Embryonic facial prominence (tissue), 1 donor: ENCODE measurements at regions not wholly inside any gene's neighbourhood (a gene's known extent, or its start where the extent isn't known, plus 50 kb on each side); places are given as distances from the start of the nearest gene placed in this dataset.

Experiments used
- DNase-seq: peaks from one replicate; pipeline ENCODE4 v3.0.0-alpha.2; 2016; ENCODE audit errors: extremely low spot score

DNA sequence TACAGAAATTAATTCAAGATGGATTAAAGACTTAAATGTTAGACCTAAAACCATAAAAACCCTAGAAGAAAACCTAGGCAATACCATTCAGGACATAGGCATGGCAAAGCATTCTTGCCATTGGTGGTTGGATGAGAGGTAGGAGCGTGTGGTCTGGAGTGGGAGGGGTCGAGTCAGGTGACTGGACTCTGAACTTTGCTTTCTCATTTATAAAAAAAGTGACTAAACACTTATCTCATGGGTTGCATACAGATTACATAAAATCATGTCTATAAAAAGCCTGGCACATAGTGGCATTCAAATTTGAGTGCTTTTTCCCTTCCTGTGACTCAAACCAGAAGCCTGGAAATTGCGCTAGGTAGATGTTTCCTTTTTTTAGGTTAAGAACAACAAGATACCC, 159.7 kb upstream of the SHISA6 start:
- no peak for DNase-seq

DNA sequence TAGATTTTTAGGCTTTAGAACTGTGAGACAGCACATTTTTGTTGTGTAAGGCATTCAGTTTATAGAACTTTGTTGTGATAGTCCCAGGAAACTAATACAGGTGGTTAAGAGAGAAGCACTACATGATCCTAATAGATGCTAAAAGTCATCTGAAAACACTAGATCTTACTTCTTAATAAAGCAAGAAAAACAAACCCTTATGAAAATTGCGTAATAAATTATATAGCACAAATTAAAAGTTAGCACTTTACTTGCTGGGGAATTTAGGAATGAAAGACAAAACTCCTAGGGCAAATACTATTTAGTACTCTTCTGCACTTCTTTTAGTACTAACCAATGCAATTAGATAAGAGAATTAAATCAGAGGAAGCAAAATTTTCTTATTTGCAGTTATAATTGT, 163.3 kb upstream of the SHISA6 start:
- DNase-seq: no peak

DNA sequence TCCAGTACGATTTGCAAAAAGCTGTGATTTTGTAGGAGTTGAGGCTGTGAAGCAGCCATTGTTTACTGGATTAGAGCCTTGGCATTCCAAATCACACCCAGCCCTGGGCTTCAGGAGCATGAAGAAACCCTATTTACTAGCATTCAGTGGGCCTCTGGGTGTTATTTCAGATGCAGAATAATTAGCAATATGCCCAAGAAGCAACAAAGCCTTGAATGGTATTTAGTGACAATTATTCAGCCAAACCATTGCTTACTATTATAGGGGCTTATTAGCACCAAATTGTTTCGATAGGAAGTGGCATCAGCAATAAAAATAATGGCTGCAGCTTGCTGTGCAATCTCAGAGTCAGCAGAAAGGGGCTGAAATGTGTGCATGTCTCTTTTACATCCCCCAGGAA, 166.6 kb upstream of the SHISA6 start:
- DNase-seq: no peak

DNA sequence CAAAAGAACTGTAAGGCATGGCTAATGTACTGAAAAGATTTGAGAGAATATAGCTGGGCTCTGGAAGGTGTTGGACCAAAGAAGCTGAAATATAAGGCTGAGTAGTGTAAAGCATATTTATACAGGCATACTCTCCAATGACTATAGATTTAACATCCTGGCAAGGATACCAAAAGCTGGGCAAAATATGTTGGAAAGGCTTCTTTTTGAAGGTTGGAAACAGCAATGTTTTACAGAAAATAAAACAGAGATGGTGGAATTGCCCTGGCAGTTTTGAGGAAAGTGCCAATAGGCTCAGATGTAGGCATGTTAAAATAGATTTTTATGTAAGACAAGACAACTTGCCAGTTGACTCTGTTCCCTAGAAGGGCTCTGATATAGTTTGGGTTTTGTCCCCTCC, 184.1 kb upstream of the SHISA6 start:
- DNase-seq: no peak

DNA sequence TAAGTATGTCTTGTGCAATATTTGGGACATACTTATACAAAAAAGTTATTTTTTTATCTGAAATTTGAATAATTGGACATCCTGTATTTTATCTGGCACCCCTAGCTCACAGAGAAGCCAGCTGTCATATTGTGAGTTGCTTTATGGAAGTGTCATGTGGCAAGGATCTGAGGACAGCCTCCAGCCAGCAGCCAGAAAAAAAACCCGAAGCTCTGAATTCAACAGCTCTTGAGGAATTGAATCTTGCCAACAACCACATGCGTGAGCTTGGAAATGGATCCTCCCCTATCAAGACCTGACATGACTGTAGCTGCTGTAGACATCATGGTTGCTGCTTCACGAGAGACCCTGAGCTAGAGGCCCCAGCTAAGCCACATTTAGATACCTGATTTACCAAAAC, 187.2 kb upstream of the SHISA6 start:
- no peak for DNase-seq

DNA sequence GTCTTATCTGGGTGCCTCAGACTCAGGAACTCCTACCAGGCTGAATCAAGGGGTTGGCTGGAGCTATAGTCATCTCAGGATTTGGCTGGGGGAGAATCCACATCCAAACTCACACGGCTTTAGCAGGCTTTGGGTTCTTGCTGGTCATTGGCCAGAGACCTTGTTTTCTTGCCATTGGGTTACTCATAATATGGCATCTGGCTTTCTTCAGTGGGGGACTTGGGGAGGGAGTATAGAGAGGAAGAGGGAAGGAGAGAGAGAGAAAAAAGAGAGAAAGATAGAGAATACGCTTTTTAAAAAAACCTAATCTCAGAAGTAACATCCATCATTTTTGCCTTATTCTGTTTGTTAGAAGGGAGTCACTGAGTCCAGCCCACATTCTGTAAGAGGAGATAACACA, 191.5 kb upstream of the SHISA6 start:
- DNase-seq: no peak

DNA sequence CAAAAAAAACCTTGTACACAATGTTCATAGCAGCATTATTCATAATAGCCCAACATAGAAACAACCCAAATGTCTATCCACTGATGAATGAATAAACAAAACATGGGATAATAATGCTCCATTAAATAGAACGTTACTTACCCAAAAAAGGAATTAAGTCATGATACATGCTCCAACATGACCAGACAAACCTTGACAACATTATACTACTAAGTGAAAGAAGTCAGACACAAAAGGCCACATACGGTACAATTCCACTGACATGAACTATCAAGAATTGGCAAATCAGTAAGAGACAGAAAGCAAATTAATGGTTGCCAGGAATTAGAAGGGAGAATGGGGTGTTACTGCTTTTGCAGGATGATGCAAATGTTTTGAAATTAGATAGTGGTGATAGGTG, 193.8 kb upstream of the SHISA6 start:
- DNase-seq: no peak

DNA sequence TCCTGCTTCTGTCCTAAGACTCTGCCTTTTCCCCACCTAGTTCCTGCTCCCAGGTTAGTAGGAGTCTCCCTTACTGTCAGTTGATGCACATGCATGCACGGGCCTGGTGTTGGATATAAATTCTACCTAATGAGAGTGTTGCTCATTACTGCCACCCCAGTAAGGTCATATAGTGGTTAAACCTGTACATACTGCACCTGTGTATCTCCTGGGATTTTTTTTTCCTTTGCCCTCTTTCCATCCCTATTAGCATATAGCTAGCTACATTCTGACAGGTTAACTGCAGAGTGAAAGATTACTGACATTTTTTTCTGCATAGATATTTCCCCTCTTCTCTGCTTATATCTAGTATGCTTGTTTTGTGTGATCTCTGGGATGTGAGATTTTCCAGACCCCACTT, 201.5 kb upstream of the PIRT start:
- no peak for DNase-seq

DNA sequence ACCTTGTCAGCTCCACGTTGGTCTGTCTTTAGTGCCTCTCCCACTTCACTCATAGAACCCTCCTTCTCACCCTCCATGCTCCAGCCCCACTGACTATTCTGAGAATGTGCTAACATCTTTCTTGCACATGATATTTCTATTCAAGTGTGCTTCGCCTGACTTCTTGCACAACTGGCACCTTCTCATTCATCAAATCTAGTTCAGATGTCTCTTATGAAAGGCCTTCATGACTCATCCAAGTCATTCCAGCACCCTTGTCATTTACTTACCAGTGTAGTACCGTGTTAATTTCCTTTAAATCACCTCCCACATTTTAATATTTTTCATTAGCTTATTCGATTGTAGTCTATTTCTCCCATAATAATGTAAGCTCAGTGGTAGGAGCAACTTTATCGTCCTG, 197.8 kb upstream of the PIRT start:
- DNase-seq: no peak

DNA sequence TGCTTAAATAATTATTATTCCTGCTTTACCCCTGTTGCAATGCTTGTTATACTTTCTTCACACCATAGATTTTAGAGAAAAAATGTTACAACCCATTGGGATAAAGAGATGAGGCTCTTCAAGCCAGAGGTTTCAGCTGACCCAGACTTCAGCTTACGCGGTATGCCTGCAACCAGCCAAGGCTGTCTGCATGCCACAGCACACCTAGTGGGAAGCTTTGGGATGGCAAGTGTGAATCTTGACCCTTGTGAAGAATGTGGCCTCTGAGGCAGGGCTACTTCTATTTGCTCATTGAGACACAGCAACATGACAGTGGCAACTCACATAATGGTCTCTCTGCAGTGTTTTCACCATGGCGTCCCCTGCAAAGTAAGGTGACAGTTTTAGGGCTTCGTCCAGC, 193.9 kb upstream of the PIRT start:
- DNase-seq: no peak

DNA sequence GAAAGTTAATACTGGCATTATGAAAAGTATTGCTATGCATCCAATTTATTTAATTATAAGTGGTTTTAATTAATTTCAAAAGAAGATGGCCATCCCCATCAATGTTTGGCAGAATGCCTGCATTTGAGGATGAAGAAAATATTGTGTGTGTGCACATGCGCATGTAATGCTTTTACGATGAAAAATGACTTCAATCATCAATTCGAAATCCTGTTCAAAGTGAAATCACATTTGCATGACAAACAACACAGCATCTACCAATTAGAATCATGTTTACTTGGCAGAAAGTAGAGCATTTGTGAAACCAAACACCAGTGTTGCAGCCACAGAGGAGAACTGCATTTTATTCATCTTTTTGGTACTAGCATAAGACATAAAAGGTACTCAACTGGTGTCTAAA, 191.9 kb upstream of the PIRT start:
- DNase-seq: no peak

DNA sequence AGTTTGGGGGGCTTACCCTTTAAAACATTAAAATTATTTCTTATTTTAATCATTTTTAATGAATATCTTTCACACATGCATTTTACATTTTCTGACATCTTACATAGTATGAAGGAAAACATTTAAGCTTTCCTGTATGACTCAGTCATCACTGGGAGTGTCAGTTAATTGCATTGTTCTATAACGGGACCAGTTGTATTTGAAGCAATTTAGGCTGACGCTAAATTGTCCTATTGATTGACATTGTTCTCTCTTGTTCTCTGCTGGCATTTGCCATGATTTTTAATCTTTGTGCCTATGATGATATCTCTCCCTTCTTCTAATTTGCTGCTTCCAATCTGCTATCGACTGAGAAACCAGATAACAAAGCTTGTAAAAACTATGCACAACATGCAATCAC, 190.5 kb upstream of the PIRT start:
- no peak for DNase-seq

DNA sequence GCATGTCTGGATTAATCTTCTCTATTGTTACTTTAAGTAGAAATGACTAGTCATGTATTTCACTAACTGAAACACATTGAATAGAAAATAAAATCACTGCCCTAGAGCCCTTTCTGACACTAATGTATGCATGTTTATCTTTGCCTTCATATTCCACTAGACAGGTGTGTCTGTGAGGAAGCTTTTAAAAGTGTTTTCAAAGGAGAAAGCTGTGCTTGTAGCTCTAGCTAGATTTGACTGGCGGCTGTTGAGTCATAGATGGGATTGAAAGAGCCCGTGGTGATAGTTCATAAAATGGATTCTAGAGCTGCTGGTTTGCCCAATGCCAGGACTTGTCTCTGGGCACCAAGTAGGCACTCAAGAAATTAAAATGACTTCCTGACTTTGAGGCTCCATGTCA, 189.0 kb upstream of the PIRT start:
- DNase-seq: no peak

DNA sequence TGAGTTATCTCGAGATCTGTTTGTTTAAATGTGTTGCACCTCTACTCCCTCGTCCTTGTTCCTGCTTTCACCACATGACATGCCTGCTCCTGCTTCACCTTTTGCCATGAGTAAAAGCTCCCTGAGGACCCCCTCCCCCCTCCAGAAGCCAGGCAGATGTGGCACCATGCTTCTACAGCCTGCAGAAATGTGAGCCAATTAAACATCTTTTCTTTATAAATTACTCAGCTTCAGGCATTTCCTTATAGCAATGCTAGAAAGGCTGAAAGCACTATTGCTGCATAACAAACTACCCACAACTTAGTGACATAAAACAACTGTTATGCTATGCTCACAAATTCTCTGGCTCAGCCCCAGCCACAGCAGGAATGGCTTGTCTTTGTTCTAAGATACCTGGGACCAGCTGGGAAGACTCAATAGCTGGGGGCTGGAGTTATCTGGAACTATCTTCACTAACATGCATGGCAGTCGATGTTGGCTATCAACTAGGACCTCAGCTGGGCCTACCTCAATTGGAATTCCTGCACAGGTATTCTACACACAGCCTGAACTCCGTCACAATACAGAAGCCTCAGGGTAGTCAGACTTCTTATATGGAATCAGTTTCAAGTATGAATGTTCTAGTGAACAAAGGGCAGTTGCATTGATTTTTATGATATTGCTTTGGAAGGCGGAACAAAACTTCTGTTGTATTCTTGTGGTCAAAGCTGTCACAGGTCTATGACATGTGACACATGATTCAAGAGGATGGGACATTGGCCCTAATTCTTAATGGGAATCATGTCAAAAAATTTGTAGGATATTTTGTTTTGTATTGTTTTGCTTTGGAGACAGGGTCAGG, 186.0 kb upstream of the PIRT start:
- DNase-seq: no peak

DNA sequence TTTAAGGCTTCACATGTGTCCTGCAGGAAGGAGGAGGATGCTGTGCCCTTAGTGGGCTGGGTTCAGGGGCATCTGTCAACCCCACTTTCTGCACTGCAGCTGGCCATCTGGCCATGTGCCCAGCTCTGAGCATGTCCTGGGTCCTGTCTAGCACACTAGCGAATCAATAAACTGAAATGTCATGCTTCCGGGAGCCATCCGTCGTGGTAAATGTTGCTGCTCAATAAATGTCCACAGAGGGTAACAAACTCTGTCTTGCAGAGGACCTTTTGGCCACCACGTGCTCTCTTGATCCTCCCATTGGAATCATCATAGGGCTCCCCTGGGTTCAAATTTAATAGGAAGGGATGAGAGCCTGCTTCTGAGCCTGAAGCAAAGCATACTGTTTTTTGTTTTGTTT, 168.6 kb upstream of the PIRT start:
- DNase-seq: no peak

DNA sequence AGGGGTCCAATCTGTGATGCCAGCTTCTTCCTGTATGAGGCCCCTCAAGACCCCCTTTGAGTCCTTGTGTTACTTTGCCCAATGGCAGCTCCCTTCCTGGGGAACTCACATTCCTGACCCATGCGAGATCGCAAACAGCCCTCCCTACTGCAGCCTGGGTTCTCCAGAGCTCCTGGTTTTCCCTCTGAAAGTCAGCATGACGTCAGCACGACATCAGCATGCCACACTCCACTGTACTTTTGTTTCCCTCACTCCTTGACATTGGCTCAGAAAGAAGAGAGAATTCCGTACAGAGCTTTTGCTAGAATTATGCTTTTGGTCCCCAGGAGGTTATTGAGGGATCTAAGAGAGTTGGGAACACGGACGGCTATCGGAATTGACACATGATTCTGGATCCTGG, 168.1 kb upstream of the PIRT start:
- no peak for DNase-seq

DNA sequence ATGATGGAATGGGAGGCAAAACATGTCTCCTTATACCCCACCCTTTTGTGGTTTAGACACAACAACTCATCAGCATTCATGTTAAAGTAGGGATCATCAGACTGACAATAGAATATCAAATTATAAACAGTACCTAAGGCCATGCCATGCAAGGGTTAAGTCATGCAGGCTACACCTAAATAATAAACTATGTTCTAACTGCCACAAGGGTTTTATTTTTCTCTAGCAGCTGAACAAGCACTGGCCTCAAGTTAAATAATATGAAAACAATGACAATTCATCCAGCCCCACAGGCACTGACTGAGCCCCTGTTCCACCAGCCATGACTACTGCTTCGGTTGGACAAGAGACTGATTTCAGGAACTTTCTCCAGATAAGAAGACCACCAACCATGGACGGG, 164.5 kb upstream of the PIRT start:
- DNase-seq: no peak

DNA sequence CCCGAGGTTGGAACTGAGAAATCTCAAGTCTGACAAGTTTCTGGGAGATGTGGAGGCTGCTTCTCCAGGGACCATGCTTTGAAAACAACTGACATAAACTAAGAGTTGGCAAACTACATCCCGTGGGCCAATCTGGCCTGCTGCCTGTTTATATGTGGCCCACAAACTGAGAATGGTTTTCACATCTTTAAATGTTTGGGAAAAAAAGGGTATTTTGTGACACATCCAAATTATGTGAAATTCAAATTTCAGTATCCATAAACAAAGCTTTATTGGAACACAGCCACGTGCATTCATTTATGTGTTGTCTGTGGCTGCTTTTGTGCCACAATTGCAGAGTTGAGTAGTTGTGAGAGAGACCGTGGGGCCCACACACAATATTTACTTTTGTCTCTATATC, 163.8 kb upstream of the PIRT start:
- DNase-seq: no peak

DNA sequence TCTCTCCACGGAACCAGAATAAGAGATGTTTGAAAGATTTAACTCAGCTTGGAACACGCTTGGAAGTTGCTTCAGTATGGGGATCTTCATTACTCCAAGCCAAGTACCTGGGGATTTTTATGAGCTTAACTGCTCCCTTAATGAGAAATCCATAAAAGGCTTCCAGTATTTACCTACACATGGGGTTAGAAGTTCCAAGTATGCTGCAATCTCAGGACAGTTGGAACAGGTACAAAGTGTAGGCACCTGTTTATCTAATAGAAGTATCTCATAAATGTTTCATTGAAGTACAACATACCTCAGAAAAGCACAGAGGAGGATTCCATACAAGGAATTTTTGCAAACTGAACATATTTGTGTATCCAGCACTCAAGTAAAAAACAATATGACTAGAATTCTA, 161.6 kb upstream of the PIRT start:
- no peak for DNase-seq

DNA sequence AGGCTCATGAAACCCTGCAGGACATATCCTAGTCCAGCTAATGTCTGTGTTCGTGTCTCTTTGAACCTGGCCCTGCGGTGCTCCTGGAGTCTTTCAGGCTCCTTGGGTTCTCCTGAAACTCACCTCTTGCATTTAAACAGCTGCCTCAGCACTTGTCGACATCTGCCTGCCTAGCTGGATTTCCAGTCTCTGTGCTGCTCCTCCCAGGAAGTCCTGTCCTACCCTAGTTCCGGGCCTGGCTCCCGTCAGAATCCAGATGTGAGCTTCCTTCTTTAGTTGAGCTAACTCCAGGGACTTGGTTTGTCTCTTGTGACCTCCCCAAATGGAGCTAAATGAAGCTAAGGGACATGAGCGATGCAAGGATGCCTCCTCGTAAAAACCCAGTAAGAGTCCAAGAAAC, 155.2 kb upstream of the PIRT start:
- DNase-seq: no peak

DNA sequence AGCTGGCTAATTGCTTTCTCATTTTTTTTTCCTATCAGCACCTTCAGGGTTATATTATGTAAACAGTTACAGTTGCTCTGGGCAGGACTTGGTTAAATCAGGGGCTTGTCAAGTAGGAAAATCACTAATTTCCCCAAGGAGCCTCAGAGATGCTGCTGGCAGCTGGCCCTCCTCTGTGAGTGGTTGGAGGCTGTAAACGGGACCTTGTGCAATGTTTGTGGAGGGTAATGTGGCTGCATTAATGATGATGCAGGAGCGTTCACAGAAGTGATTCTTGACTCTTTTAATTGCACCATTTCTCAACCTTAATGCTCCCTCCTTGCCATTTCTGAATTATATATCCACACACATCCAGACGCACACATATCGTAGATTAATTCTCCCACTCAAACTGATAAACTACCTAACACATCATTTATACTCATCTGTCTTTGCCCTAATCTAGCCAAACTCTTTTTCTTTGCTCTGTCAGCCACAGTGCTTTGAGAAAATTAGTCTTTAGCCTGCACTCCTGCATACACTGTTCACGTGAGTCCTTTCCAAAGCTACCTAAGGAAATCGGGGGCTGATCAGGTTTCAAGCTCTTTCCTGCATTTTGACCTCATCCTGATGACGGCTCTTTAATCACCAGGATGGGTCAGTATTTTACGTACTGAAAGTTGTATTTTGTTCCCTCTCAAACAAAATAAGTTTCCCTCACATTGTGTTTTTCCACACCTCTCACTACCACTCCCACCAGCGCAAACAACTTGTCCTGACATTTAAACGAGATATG, 154.4 kb upstream of the PIRT start:
- DNase-seq: no peak

DNA sequence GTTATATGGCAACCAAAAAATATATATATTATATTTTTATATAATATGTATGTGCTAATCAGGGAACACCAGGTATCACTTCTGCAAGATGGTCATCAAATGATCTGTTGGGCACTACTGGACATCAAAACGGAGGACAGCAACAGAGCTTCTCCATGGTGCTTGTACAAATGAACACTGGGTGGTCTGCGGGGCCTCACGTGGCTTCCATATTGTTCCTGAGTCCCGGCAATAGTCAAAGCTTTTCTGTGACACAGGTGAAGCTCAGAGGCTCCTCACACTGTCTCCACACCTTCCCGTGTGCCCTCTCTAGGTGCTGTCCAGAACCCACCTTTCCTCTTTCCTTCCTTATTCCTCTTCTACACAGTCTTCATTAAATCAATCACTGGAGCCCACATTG, 149.9 kb upstream of the PIRT start:
- no peak for DNase-seq

DNA sequence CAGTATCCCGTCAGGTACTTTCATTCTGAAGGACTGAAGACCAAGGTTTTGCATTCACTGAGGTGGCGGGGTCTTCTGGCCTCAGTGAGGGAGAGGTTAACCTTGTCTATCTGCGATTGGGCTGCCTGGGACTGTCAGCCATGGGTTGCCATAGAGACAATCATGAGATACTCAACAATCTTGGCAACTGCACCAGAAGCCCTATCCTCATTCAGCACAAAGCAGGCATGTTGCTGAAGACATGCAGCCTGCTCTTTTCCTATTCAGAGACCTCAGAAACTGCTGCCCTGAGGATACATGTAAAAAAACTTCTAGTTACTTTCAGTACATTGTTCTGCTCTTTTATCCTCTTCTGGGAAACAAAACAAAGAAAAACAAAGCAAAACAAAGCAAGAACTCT, 146.3 kb upstream of the PIRT start:
- no peak for DNase-seq

DNA sequence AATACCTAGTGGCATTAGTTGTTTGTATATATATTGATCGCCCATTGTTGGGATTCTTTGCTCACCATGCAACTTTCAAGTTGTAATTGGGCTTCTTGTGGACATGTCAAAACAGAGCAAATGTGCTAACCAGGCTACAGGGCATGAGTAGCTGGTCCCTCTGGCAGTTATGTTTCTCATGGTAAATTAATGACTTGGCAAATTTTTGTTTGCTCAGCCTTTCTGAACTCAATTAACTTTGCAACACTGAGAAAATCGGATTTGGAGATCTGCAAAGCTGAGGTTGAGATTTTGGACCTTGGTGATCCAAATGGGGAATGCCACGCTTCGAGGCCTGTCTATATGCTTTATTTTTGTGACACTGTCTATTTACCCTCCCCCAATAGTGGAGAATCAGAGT, 138.5 kb upstream of the PIRT start:
- DNase-seq: no peak
